ENCODE measurements at regions not wholly inside any gene's neighbourhood (a gene's known extent, or its start where the extent isn't known, plus 50 kb on each side); places are given as distances from the start of the nearest gene placed in this dataset.

DNA sequence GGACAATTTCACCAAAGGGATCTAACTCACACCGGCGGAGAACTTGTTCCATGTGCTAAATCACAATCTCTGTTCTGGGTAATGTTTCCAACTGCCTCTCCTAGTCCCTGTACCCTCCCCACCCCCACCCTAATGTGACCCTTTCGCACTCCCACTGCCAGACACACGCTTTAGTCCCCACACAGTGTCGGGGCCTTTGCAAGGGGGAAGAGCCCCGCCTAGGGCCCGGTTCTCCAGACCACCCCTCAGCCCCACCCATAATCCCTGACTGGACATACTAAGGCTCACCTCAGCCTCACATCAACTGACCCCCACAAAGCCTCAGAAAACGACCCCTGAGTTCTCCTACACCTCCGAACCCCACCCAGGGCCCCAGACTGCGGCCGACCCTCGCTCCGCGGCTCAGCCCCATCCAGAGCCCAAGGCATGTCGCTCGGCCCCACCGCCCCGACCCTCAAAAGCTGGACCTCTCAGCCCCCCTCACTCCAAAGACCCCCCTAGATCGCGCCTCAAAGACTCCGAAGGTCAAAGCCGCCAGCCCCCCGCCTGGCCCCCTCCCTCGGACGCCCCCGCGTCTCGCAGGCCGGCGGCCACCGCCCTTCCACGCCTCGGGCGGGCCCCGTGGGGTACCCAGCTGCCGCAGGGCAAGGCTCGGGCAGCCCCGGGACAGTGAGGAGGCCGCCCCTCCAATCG is 72.0 kb upstream of the MAP4 start:
- Histone ChIP-seq H3K9me3 (replicated peaks in 1 of 3) (no peaks in the 10 kb centered on the region), H3K27me3 (no peaks in the 10 kb centered on the region), H3K4me3 (peak overlapping the region; percentile 27 to 81 (median 56)), H3K36me3 (replicated peaks in 1 of 2) (peaks cover 0 to 4% of the 10 kb centered on the region in 2 donors), H3K4me1 (replicated peaks in 1 of 2) (peaks cover 4 to 36% of the 10 kb centered on the region in 2 donors), H3K27ac (peak overlapping the region; percentile 75 to 97 (median 90))
- WGBS, 4 donors = 0 to 3% (median 1%) methylated on average over 5 to 40 of the region's 40 CpGs
- peak in 4 of 7 donors; percentile 16 to 41 (median 24) for DNase-seq
- TF ChIP-seq CTCF (IDR thresholded peaks at IDR 0.05) (peak in 1 of 6 experiments; percentile 44), POLR2A (IDR thresholded peaks at IDR 0.05) (no peak)
- intact Hi-C loops (cut with DNase I) = no loop called here

GRCh38 chr3:48086705-48087104 is 70.5 kb upstream of the MAP4 start:
- TF ChIP-seq POLR2A (IDR thresholded peaks at IDR 0.05) (no peak), CTCF (IDR thresholded peaks at IDR 0.05) (no peak)
- H3K4me3 ChIP-seq = no peak overlapping the region
- no peak for DNase-seq
- peaks cover 0 to 4% of the 10 kb centered on the region in 2 donors for H3K36me3 ChIP-seq (replicated peaks in 1 of 2)
- intact Hi-C loops (cut with DNase I) = no loop called here
- H3K4me1 ChIP-seq (replicated peaks in 1 of 2) = peaks cover 4 to 45% of the 10 kb centered on the region in 2 donors
- H3K27me3 ChIP-seq = no peaks in the 10 kb centered on the region
- peak overlapping the region in 4 of 5 donors; percentile 1 to 97 (median 86) for H3K27ac ChIP-seq
- no peaks in the 10 kb centered on the region for H3K9me3 ChIP-seq (replicated peaks in 1 of 3)

DNA sequence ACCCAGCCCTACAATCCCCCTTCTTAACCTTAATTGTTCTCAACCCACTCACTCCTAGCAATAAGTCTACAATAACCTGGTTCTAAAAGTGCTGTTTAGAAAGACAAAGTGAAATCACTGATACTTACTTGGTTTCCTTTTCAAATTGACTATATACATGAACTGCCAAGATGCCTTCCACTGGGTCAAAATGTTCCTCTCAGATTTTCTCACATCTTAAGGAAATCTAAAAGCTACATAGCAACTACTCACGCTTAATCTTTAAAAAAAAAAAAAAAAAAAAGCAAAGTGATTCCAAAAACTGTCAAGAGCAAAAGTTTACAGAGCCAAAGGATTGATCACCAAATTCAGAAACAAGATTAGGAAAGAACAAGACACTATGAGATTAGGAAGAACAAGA is 68.7 kb upstream of the MAP4 start:
- no peak overlapping the region for H3K4me3 ChIP-seq
- peak overlapping the region in 2 of 5 donors; percentile 12 to 46 for H3K27ac ChIP-seq
- no peaks in the 10 kb centered on the region for H3K27me3 ChIP-seq
- no peaks in the 10 kb centered on the region for H3K9me3 ChIP-seq (replicated peaks in 1 of 3)
- TF ChIP-seq CTCF (IDR thresholded peaks at IDR 0.05) (no peak), POLR2A (IDR thresholded peaks at IDR 0.05) (no peak)
- H3K36me3 ChIP-seq (replicated peaks in 1 of 2) = peaks cover 0 to 4% of the 10 kb centered on the region in 2 donors
- intact Hi-C loops (cut with DNase I) = no loop called here
- no peak for DNase-seq
- 61 to 91% (median 78%) methylated on average over 1 of the region's 1 CpG for WGBS, 4 donors
- peaks cover 4 to 44% of the 10 kb centered on the region in 2 donors for H3K4me1 ChIP-seq (replicated peaks in 1 of 2)

DNA sequence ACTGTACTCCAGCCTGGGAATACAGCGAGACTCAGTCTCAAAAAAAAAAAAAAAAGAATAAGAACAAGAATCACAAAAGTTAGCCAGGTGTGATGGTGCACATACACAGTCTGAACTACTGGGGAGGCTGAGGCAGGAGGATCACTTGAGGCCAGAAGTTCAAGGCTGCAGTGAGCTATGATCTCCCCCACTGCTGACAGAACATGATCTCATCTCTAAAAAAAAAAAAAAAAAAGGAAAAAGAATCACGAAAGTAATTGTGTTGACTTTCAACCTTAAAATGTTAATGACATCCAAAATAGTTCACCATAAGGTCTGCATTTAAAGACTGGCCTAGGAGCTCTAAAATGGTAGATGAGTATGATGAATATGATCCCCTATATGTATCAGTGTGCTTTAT is 68.0 kb upstream of the MAP4 start:
- Histone ChIP-seq H3K4me3 (no peak overlapping the region), H3K27ac (peak overlapping the region in 1 of 5 donors; percentile 12), H3K9me3 (replicated peaks in 1 of 3) (no peaks in the 10 kb centered on the region), H3K36me3 (replicated peaks in 1 of 2) (peaks cover 0 to 4% of the 10 kb centered on the region in 2 donors), H3K27me3 (no peaks in the 10 kb centered on the region), H3K4me1 (replicated peaks in 1 of 2) (peaks cover 0 to 37% of the 10 kb centered on the region in 2 donors)
- DNase-seq = peak in 1 of 7 donors; percentile 10
- intact Hi-C loops (cut with DNase I) = no loop called here
- 55 to 70% (median 57%) methylated on average over 2 of the region's 2 CpGs for WGBS, 4 donors
- TF ChIP-seq CTCF (IDR thresholded peaks at IDR 0.05) = no peak
- no peak for TF ChIP-seq POLR2A (IDR thresholded peaks at IDR 0.05)
